ENCODE measurements at regions not wholly inside any gene's neighbourhood (a gene's known extent, or its start where the extent isn't known, plus 50 kb on each side); places are given as distances from the start of the nearest gene placed in this dataset.
"Not testable (repeated sequence)": the region's sequence is repeated elsewhere in the genome, so short reads cannot be mapped to it uniquely, and the experiment has no call there.

- H3K4me3 ChIP-seq (ENCODE audit: control insufficient read depth in 1 of 7, extremely low read depth in 1 of 7, insufficient read depth in 4 of 7, low read depth in 2 of 7, low read length in 6 of 7); CTCF ChIA-PET; DNase-seq; H3K4me1 ChIP-seq (ENCODE audit: control extremely low read depth in 1 of 4, control insufficient read depth in 4 of 4, insufficient read depth in 4 of 4, low read length in 3 of 4); H3K27me3 ChIP-seq (replicated peaks in 2 of 5; ENCODE audit: control insufficient read depth in 4 of 5, insufficient read depth in 5 of 5, low read length in 4 of 5); H3K9me3 ChIP-seq (ENCODE audit: control extremely low read depth in 1 of 5, control insufficient read depth in 4 of 5, insufficient read depth in 2 of 5, low read depth in 1 of 5, low read length in 4 of 5); H3K27ac ChIP-seq (ENCODE audit: insufficient read depth in 1 of 2, low read depth in 1 of 2, low read length in 2 of 2, poor library complexity in 1 of 2, severe bottlenecking in 2 of 2); POLR2A ChIA-PET; H3K36me3 ChIP-seq (ENCODE audit: control insufficient read depth in 4 of 4, insufficient read depth in 4 of 4, low read length in 3 of 4): not testable (repeated sequence)
- WGBS (ENCODE audit: insufficient coverage): 40% methylated on average over 1 of the region's 3 CpGs
Observed at GRCh38 chr6:68181027-68181426, 454.1 kb upstream of the ADGRB3 start.

GRCh38 chr6:68173616-68174015 lies 461.5 kb upstream of the ADGRB3 start:
- Histone ChIP-seq H3K9me3 (ENCODE audit: control extremely low read depth in 1 of 5, control insufficient read depth in 4 of 5, insufficient read depth in 2 of 5, low read depth in 1 of 5, low read length in 4 of 5) (peaks cover 0 to 1% (median 0%) of the 10 kb centered on the region in 5 experiments), H3K4me3 (ENCODE audit: control insufficient read depth in 1 of 7, extremely low read depth in 1 of 7, insufficient read depth in 4 of 7, low read depth in 2 of 7, low read length in 6 of 7) (no peak overlapping the region), H3K36me3 (ENCODE audit: control insufficient read depth in 4 of 4, insufficient read depth in 4 of 4, low read length in 3 of 4) (no peaks in the 10 kb centered on the region), H3K27ac (ENCODE audit: insufficient read depth in 1 of 2, low read depth in 1 of 2, low read length in 2 of 2, poor library complexity in 1 of 2, severe bottlenecking in 2 of 2) (no peak overlapping the region), H3K27me3 (replicated peaks in 2 of 5; ENCODE audit: control insufficient read depth in 4 of 5, insufficient read depth in 5 of 5, low read length in 4 of 5) (no peaks in the 10 kb centered on the region), H3K4me1 (ENCODE audit: control extremely low read depth in 1 of 4, control insufficient read depth in 4 of 4, insufficient read depth in 4 of 4, low read length in 3 of 4) (no peaks in the 10 kb centered on the region)
- CTCF ChIA-PET: no interaction called here
- no peak for DNase-seq
- POLR2A ChIA-PET: no interaction called here
- 100% methylated on average over 2 of the region's 2 CpGs for WGBS (ENCODE audit: insufficient coverage)

- DNase-seq: no peak
- Histone ChIP-seq H3K4me3 (ENCODE audit: control insufficient read depth in 1 of 7, extremely low read depth in 1 of 7, insufficient read depth in 4 of 7, low read depth in 2 of 7, low read length in 6 of 7) (no peak overlapping the region), H3K27ac (ENCODE audit: insufficient read depth in 1 of 2, low read depth in 1 of 2, low read length in 2 of 2, poor library complexity in 1 of 2, severe bottlenecking in 2 of 2) (no peak overlapping the region), H3K4me1 (ENCODE audit: control extremely low read depth in 1 of 4, control insufficient read depth in 4 of 4, insufficient read depth in 4 of 4, low read length in 3 of 4) (no peaks in the 10 kb centered on the region), H3K36me3 (ENCODE audit: control insufficient read depth in 4 of 4, insufficient read depth in 4 of 4, low read length in 3 of 4) (no peaks in the 10 kb centered on the region), H3K27me3 (replicated peaks in 2 of 5; ENCODE audit: control insufficient read depth in 4 of 5, insufficient read depth in 5 of 5, low read length in 4 of 5) (no peaks in the 10 kb centered on the region), H3K9me3 (ENCODE audit: control extremely low read depth in 1 of 5, control insufficient read depth in 4 of 5, insufficient read depth in 2 of 5, low read depth in 1 of 5, low read length in 4 of 5) (no peaks in the 10 kb centered on the region)
- no CpG with 5 or more reads among the region's 1 CpG for WGBS (ENCODE audit: insufficient coverage)
- ChIA-PET POLR2A (no interaction called here), CTCF (no interaction called here)
Observed at GRCh38 chr6:68169922-68170321, 465.2 kb upstream of the ADGRB3 start.

- Histone ChIP-seq H3K27me3 (replicated peaks in 2 of 5; ENCODE audit: control insufficient read depth in 4 of 5, insufficient read depth in 5 of 5, low read length in 4 of 5) (no peaks in the 10 kb centered on the region), H3K36me3 (ENCODE audit: control insufficient read depth in 4 of 4, insufficient read depth in 4 of 4, low read length in 3 of 4) (no peaks in the 10 kb centered on the region), H3K27ac (ENCODE audit: insufficient read depth in 1 of 2, low read depth in 1 of 2, low read length in 2 of 2, poor library complexity in 1 of 2, severe bottlenecking in 2 of 2) (no peak overlapping the region), H3K4me3 (ENCODE audit: control insufficient read depth in 1 of 7, extremely low read depth in 1 of 7, insufficient read depth in 4 of 7, low read depth in 2 of 7, low read length in 6 of 7) (no peak overlapping the region), H3K9me3 (ENCODE audit: control extremely low read depth in 1 of 5, control insufficient read depth in 4 of 5, insufficient read depth in 2 of 5, low read depth in 1 of 5, low read length in 4 of 5) (no peaks in the 10 kb centered on the region), H3K4me1 (ENCODE audit: control extremely low read depth in 1 of 4, control insufficient read depth in 4 of 4, insufficient read depth in 4 of 4, low read length in 3 of 4) (no peaks in the 10 kb centered on the region)
- DNase-seq: no peak
- CTCF ChIA-PET: no interaction called here
- WGBS (ENCODE audit: insufficient coverage): no CpG with 5 or more reads among the region's 2 CpGs
- POLR2A ChIA-PET: no interaction called here
Observed at GRCh38 chr6:68167604-68168003, 467.5 kb upstream of the ADGRB3 start.

- H3K36me3 ChIP-seq (ENCODE audit: control insufficient read depth in 4 of 4, insufficient read depth in 4 of 4, low read length in 3 of 4); POLR2A ChIA-PET; H3K27me3 ChIP-seq (replicated peaks in 2 of 5; ENCODE audit: control insufficient read depth in 4 of 5, insufficient read depth in 5 of 5, low read length in 4 of 5); CTCF ChIA-PET; H3K4me1 ChIP-seq (ENCODE audit: control extremely low read depth in 1 of 4, control insufficient read depth in 4 of 4, insufficient read depth in 4 of 4, low read length in 3 of 4); H3K4me3 ChIP-seq (ENCODE audit: control insufficient read depth in 1 of 7, extremely low read depth in 1 of 7, insufficient read depth in 4 of 7, low read depth in 2 of 7, low read length in 6 of 7); DNase-seq; H3K9me3 ChIP-seq (ENCODE audit: control extremely low read depth in 1 of 5, control insufficient read depth in 4 of 5, insufficient read depth in 2 of 5, low read depth in 1 of 5, low read length in 4 of 5); H3K27ac ChIP-seq (ENCODE audit: insufficient read depth in 1 of 2, low read depth in 1 of 2, low read length in 2 of 2, poor library complexity in 1 of 2, severe bottlenecking in 2 of 2): not testable (repeated sequence)
- WGBS (ENCODE audit: insufficient coverage): 94% methylated on average over 3 of the region's 3 CpGs
Observed at GRCh38 chr6:68160812-68161211, 474.3 kb upstream of the ADGRB3 start.

GRCh38 chr6:68160348-68160747 lies 474.7 kb upstream of the ADGRB3 start:
- H3K27me3 ChIP-seq (replicated peaks in 2 of 5; ENCODE audit: control insufficient read depth in 4 of 5, insufficient read depth in 5 of 5, low read length in 4 of 5): no peaks in the 10 kb centered on the region
- POLR2A ChIA-PET: no interaction called here
- no peaks in the 10 kb centered on the region for H3K4me1 ChIP-seq (ENCODE audit: control extremely low read depth in 1 of 4, control insufficient read depth in 4 of 4, insufficient read depth in 4 of 4, low read length in 3 of 4)
- no peaks in the 10 kb centered on the region for H3K36me3 ChIP-seq (ENCODE audit: control insufficient read depth in 4 of 4, insufficient read depth in 4 of 4, low read length in 3 of 4)
- CTCF ChIA-PET: no interaction called here
- H3K9me3 ChIP-seq (ENCODE audit: control extremely low read depth in 1 of 5, control insufficient read depth in 4 of 5, insufficient read depth in 2 of 5, low read depth in 1 of 5, low read length in 4 of 5): peaks cover 0 to 4% (median 0%) of the 10 kb centered on the region in 5 experiments
- DNase-seq: no peak
- no peak overlapping the region for H3K27ac ChIP-seq (ENCODE audit: insufficient read depth in 1 of 2, low read depth in 1 of 2, low read length in 2 of 2, poor library complexity in 1 of 2, severe bottlenecking in 2 of 2)
- H3K4me3 ChIP-seq (ENCODE audit: control insufficient read depth in 1 of 7, extremely low read depth in 1 of 7, insufficient read depth in 4 of 7, low read depth in 2 of 7, low read length in 6 of 7): no peak overlapping the region

GRCh38 chr6:68159433-68159832 lies 475.6 kb upstream of the ADGRB3 start:
- no peak for DNase-seq
- WGBS (ENCODE audit: insufficient coverage): 82% methylated on average over 2 of the region's 2 CpGs

GRCh38 chr6:68158256-68158655 lies 476.8 kb upstream of the ADGRB3 start:
- Histone ChIP-seq H3K27me3 (replicated peaks in 2 of 5; ENCODE audit: control insufficient read depth in 4 of 5, insufficient read depth in 5 of 5, low read length in 4 of 5) (no peaks in the 10 kb centered on the region), H3K36me3 (ENCODE audit: control insufficient read depth in 4 of 4, insufficient read depth in 4 of 4, low read length in 3 of 4) (no peaks in the 10 kb centered on the region), H3K9me3 (ENCODE audit: control extremely low read depth in 1 of 5, control insufficient read depth in 4 of 5, insufficient read depth in 2 of 5, low read depth in 1 of 5, low read length in 4 of 5) (peaks cover 0 to 7% (median 0%) of the 10 kb centered on the region in 5 experiments), H3K4me1 (ENCODE audit: control extremely low read depth in 1 of 4, control insufficient read depth in 4 of 4, insufficient read depth in 4 of 4, low read length in 3 of 4) (no peaks in the 10 kb centered on the region), H3K27ac (ENCODE audit: insufficient read depth in 1 of 2, low read depth in 1 of 2, low read length in 2 of 2, poor library complexity in 1 of 2, severe bottlenecking in 2 of 2) (no peak overlapping the region), H3K4me3 (ENCODE audit: control insufficient read depth in 1 of 7, extremely low read depth in 1 of 7, insufficient read depth in 4 of 7, low read depth in 2 of 7, low read length in 6 of 7) (no peak overlapping the region)
- WGBS (ENCODE audit: insufficient coverage): no CpG with 5 or more reads among the region's 1 CpG
- POLR2A ChIA-PET: no interaction called here
- CTCF ChIA-PET: no interaction called here
- DNase-seq: no peak

More at GRCh38 chr6:68159433-68159832, 475.6 kb upstream of the ADGRB3 start:
- H3K27me3 ChIP-seq (replicated peaks in 2 of 5; ENCODE audit: control insufficient read depth in 4 of 5, insufficient read depth in 5 of 5, low read length in 4 of 5): no peaks in the 10 kb centered on the region
- H3K36me3 ChIP-seq (ENCODE audit: control insufficient read depth in 4 of 4, insufficient read depth in 4 of 4, low read length in 3 of 4): no peaks in the 10 kb centered on the region
- H3K9me3 ChIP-seq (ENCODE audit: control extremely low read depth in 1 of 5, control insufficient read depth in 4 of 5, insufficient read depth in 2 of 5, low read depth in 1 of 5, low read length in 4 of 5): peaks cover 0 to 5% (median 0%) of the 10 kb centered on the region in 5 experiments
- no peak overlapping the region for H3K27ac ChIP-seq (ENCODE audit: insufficient read depth in 1 of 2, low read depth in 1 of 2, low read length in 2 of 2, poor library complexity in 1 of 2, severe bottlenecking in 2 of 2)
- POLR2A ChIA-PET: no interaction called here
- H3K4me1 ChIP-seq (ENCODE audit: control extremely low read depth in 1 of 4, control insufficient read depth in 4 of 4, insufficient read depth in 4 of 4, low read length in 3 of 4): no peaks in the 10 kb centered on the region
- H3K4me3 ChIP-seq (ENCODE audit: control insufficient read depth in 1 of 7, extremely low read depth in 1 of 7, insufficient read depth in 4 of 7, low read depth in 2 of 7, low read length in 6 of 7): no peak overlapping the region
- CTCF ChIA-PET: no interaction called here

All from common myeloid progenitor, CD34-positive (primary cell).